ENCODE measurements at regions not wholly inside any gene's neighbourhood (a gene's known extent, or its start where the extent isn't known, plus 50 kb on each side); places are given as distances from the start of the nearest gene placed in this dataset.

GRCh38 chr9:35555246-35555701 lies 49.8 kb upstream of the TESK1 start:
- no peak for ATAC-seq (ENCODE audit: low read depth)
- Mint-ChIP-seq H3K27ac (no peak overlapping the region), H3K9me3 (ENCODE audit: insufficient read depth) (no peaks in the 10 kb centered on the region), H3K4me1 (peaks cover 4% of the 10 kb centered on the region), H3K27me3 (no peaks in the 10 kb centered on the region), H3K4me3 (no peak overlapping the region)
- no peaks in the 10 kb centered on the region for H3K79me2 ChIP-seq (ENCODE audit: control insufficient read depth, insufficient read depth, low read length)
- WGBS (ENCODE audit: insufficient coverage): 94% methylated on average over 13 of the region's 13 CpGs
- H3K4me1 ChIP-seq (ENCODE audit: control insufficient read depth in 2 of 2, insufficient read depth in 2 of 2, low read length in 2 of 2): peaks cover 4 to 5% of the 10 kb centered on the region in 2 donors
- DNase-seq: no peak
- no peak overlapping the region for H3K4me2 ChIP-seq (replicated peaks; ENCODE audit: low read depth, low read length, poor library complexity, severe bottlenecking)
- intact Hi-C loops (cut with micrococcal nuclease): loop anchor here (10.0 kb wide), 1 partner anchor 650 kb away; no protein-coding TSS in a partner anchor
- no peaks in the 10 kb centered on the region for H3K9me3 ChIP-seq (ENCODE audit: control extremely low read depth in 1 of 3, control insufficient read depth in 2 of 3, insufficient read depth in 1 of 3, low read length in 2 of 3)
- ChIA-PET CTCF (no interaction called here), POLR2A (no interaction called here)
- H4K20me1 ChIP-seq (ENCODE audit: control insufficient read depth, insufficient read depth, low read length, poor library complexity, severe bottlenecking): no peaks in the 10 kb centered on the region
- H3K36me3 ChIP-seq (replicated peaks in 1 of 2; ENCODE audit: control extremely low read depth in 1 of 2, control insufficient read depth in 1 of 2, extremely low read depth in 1 of 2, insufficient read depth in 2 of 2, low read length in 1 of 2): no peaks in the 10 kb centered on the region
- TF ChIP-seq CTCF (IDR thresholded peaks at IDR 0.05): no peak
- no peak for TF ChIP-seq EZH2 (IDR thresholded peaks at IDR 0.05; ENCODE audit: borderline replicate concordance, insufficient read depth, low read depth, low read length, poor library complexity, severe bottlenecking)
- no peak overlapping the region for H2AFZ ChIP-seq (ENCODE audit: insufficient read depth, low read depth, low read length, poor library complexity, severe bottlenecking)
- H3K27me3 ChIP-seq (replicated peaks in 1 of 4; ENCODE audit: control extremely low read depth in 1 of 4, control insufficient read depth in 3 of 4, insufficient read depth in 4 of 4, low read length in 3 of 4): no peaks in the 10 kb centered on the region
- H3K27ac ChIP-seq (ENCODE audit: low read length in 2 of 2): no peak overlapping the region
- H3K9ac ChIP-seq (ENCODE audit: low read length): no peak overlapping the region
- H3K4me3 ChIP-seq (ENCODE audit: control extremely low read depth in 1 of 5, extremely low read depth in 1 of 5, insufficient read depth in 1 of 5, low read depth in 2 of 5, low read length in 4 of 5): no peak overlapping the region
